K562 (cell line): ENCODE measurements at regions not wholly inside any gene's neighbourhood (a gene's known extent, or its start where the extent isn't known, plus 50 kb on each side); places are given as distances from the start of the nearest gene placed in this dataset.
A peak's percentile ranks its signal among the peaks of the same experiment; 100 is the strongest.

Experiments
- ATAC-seq: fragments of 200-7000 bp; cut with Tn5 transposase; 3 replicates; pipeline ENCODE4 v1.9.1; 2020; ENCODE audit warnings: moderate library complexity
- BruUV-seq: library from RNA; stranded (reverse); fragments of 400-500 nt; replicated peaks from 2 replicates; lab custom pipeline; 2021; lab: Mats Ljungman, UMichigan
- CTCF ChIA-PET: fragments of 300-600 bp; formaldehyde crosslinking; extraction: SDS; loops from one replicate; lab custom pipeline; 2021; ENCODE audit warnings: low intra/inter-chr PET ratio; lab: Yijun Ruan, JAX
- POLR2A ChIA-PET: fragments of 300-600, 350-650 bp; sonication (Branson Sonifier 250); formaldehyde crosslinking; extraction: SDS; loops from one replicate; lab custom pipeline; 2021; ENCODE audit warnings: antibody characterized with exemption, inconsistent platforms; lab: Yijun Ruan, JAX
- DNase-seq, 4 experiments: peaks; one replicate each; pipeline versions ENCODE4 v3.0.0 to v3.0.0-alpha.2; 2011 to 2018; ENCODE audit warnings: low spot score in 3 of 4, mixed read lengths in 3 of 4; ENCODE audit errors: extremely low read depth in 1 of 4
- FAIRE-seq: peaks from 2 replicates; lab custom pipeline; 2011; peaks lifted over from hg19 to GRCh38; lab: Jason Lieb, UNC
- H2AFZ ChIP-seq: 2 replicates; pipeline ENCODE4 v1.6.0; 2011; ENCODE audit warnings: low read depth, low read length, control low read depth, inconsistent platforms
- H3K27ac ChIP-seq: fragments of 200-600 bp; 3 replicates; pipeline ENCODE4 v1.8.0; 2011; ENCODE audit warnings: low read depth, mild to moderate bottlenecking, control low read depth, inconsistent platforms, low read length, moderate library complexity, mixed read lengths; ENCODE audit errors: extremely low read depth
- H3K27me3 ChIP-seq, 2 experiments: fragments of 300-600 bp in 1 of 2; 2 replicates in 1 of 2; 3 replicates in 1 of 2; pipeline versions ENCODE4 v1.6.0 to v1.8.0; 2011; ENCODE audit warnings: inconsistent platforms in 2 of 2, low read length in 2 of 2, mild to moderate bottlenecking in 1 of 2, mixed read lengths in 1 of 2, moderate library complexity in 1 of 2; ENCODE audit not compliant: control insufficient read depth in 2 of 2, insufficient read depth in 2 of 2
- H3K36me3 ChIP-seq: fragments of 300-600 bp; 3 replicates; pipeline ENCODE4 v1.8.0; 2011; ENCODE audit warnings: mild to moderate bottlenecking, low read length, inconsistent platforms; ENCODE audit not compliant: control insufficient read depth, insufficient read depth
- H3K4me1 ChIP-seq, 2 experiments: fragments of 200-600 bp in 1 of 2; replicated peaks in 1 of 2; 2 replicates in 1 of 2; 3 replicates in 1 of 2; pipeline versions ENCODE4 v1.5.1 to v1.8.0; 2011; ENCODE audit warnings: inconsistent platforms in 2 of 2, low read length in 2 of 2, mild to moderate bottlenecking in 1 of 2, mixed read lengths in 1 of 2, moderate library complexity in 1 of 2; ENCODE audit not compliant: control insufficient read depth in 2 of 2, insufficient read depth in 2 of 2
- H3K4me2 ChIP-seq: 2 replicates; pipeline ENCODE4 v1.6.1; 2011; ENCODE audit warnings: low read length, control low read depth, inconsistent platforms, mixed read lengths; ENCODE audit not compliant: insufficient read depth
- H3K4me3 ChIP-seq: fragments of 200-600 bp; sonication (generic), shearing (Covaris generic); 2 replicates; pipeline ENCODE4 v1.5.1; 2016; ENCODE audit warnings: control low read depth, inconsistent platforms
- H3K79me2 ChIP-seq: fragments of 200-600 bp; 3 replicates; pipeline ENCODE4 v1.8.0; 2011; ENCODE audit warnings: low read length, inconsistent platforms; ENCODE audit not compliant: control insufficient read depth, insufficient read depth
- H3K9ac ChIP-seq, 2 experiments: 2 replicates each; pipeline versions ENCODE4 v1.6.0 to v1.6.1; 2011; ENCODE audit warnings: low read depth in 2 of 2, low read length in 2 of 2, control low read depth in 1 of 2, inconsistent platforms in 1 of 2, mild to moderate bottlenecking in 1 of 2, mixed read lengths in 1 of 2; ENCODE audit not compliant: insufficient read depth in 1 of 2
- H3K9me1 ChIP-seq: one replicate; pipeline ENCODE4 v1.6.0; 2011; ENCODE audit warnings: inconsistent platforms, mild to moderate bottlenecking, low read length, moderate library complexity; ENCODE audit not compliant: control insufficient read depth, insufficient read depth
- H3K9me3 ChIP-seq: replicated peaks from 2 replicates; pipeline ENCODE4 v1.5.1; 2011; ENCODE audit warnings: low read depth, low read length, inconsistent platforms; ENCODE audit not compliant: control insufficient read depth, insufficient read depth
- H4K20me1 ChIP-seq: replicated peaks from 2 replicates; pipeline ENCODE4 v1.6.1; 2011; ENCODE audit warnings: low read length, inconsistent platforms, mixed read lengths; ENCODE audit not compliant: control insufficient read depth, insufficient read depth
- DPF2 ChIP-seq: fragments of 450-650 bp; IDR thresholded peaks from 2 replicates; pipeline ENCODE4 v1.6.1; 2016
- KDM1A ChIP-seq, 2 experiments: fragments of 450-650 bp; IDR thresholded peaks; 2 replicates each; pipeline ENCODE4 v1.6.1; 2016; ENCODE audit warnings: mild to moderate bottlenecking in 2 of 2
- KLF16 ChIP-seq: IDR thresholded peaks from 2 replicates; pipeline ENCODE4 v1.6.1; 2016; ENCODE audit warnings: antibody characterized with exemption
- NFIC ChIP-seq: fragments of 450-650 bp; IDR thresholded peaks from 2 replicates; pipeline ENCODE4 v1.6.1; 2017; ENCODE audit warnings: mild to moderate bottlenecking, inconsistent platforms
- PCBP1 ChIP-seq: fragments of 200-400 bp; formaldehyde crosslinking; IDR thresholded peaks from 2 replicates; pipeline ENCODE4 v1.6.1; 2018; ENCODE audit warnings: mild to moderate bottlenecking, low read depth, low read length; ENCODE audit not compliant: poor library complexity, severe bottlenecking
- PHF20 ChIP-seq: fragments of 450-650 bp; IDR thresholded peaks from 2 replicates; pipeline ENCODE4 v1.6.1; 2018; ENCODE audit not compliant: partially characterized antibody
- ZZZ3 ChIP-seq: fragments of 450-650 bp; IDR thresholded peaks from 2 replicates; pipeline ENCODE4 v1.6.1; 2016; ENCODE audit warnings: antibody characterized with exemption, mild to moderate bottlenecking, moderate library complexity
- WGBS: fragments of 100-300 bp; shearing (Covaris generic); methylation state at CpG from one replicate; pipeline ENCODE4 v1.1.6; 2016; ENCODE audit warnings: low coverage, mixed read lengths; ENCODE audit not compliant: insufficient coverage; ENCODE audit errors: missing lambda C conversion rate; 5-methylcytosine and 5-hydroxymethylcytosine counted together
- in situ Hi-C: fragments of 300-500 bp; cut with MboI; formaldehyde crosslinking; loops from 4 replicates; pipeline ENCODE4 v1.15.0; 2018; ENCODE audit warnings: inconsistent platforms, mixed read lengths
- intact Hi-C: fragments of 100-400 bp; cut with micrococcal nuclease; formaldehyde crosslinking; loops from 2 replicates; pipeline ENCODE4 v1.14.2; 2022

DNA sequence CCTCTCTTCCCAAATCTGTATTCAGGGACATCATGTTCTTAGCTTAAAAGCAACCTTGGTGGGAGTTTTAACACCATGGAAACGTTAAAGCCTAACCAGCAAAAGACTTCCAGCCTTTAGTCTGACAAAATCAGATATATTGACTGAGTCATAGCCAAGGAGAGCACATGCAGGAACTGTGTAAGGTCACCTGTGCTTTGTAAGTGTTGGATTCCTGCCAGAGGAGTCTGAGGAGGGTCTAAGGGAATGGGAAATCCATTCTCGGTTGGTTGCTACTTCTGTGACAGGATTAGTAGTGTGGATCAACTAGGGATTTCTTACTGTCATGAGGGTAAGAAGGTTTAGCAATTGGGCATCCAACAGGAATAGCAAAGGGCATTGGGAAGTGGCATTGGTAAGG lies 142.0 kb upstream of the CHD1 start:
- Histone ChIP-seq H2AFZ (no peak overlapping the region), H4K20me1 (no peaks in the 10 kb centered on the region), H3K27ac (no peak overlapping the region), H3K36me3 (no peaks in the 10 kb centered on the region), H3K9ac (no peak overlapping the region), H3K4me3 (no peak overlapping the region), H3K4me1 (peaks cover 0 to 4% of the 10 kb centered on the region in 2 experiments; a peak in 2 of 5 replicates), H3K79me2 (no peaks in the 10 kb centered on the region)
- BruUV-seq, result no TSS peak
- WGBS, result 0% methylated on average over 2 of the region's 2 CpGs
- intact Hi-C loops, result no loop called here
- POLR2A ChIA-PET, result no interaction called here
- in situ Hi-C loops, result no loop called here
- TF ChIP-seq PCBP1, result no peak
- no peak for TF ChIP-seq ZZZ3
- peak; percentile 42; the same call in 1 of the 2 replicates for TF ChIP-seq NFIC
- 0 out of 2 replicates have a peak, but pooled peaks have one; percentile 4 for TF ChIP-seq DPF2
- TF ChIP-seq PHF20, result no peak
- TF ChIP-seq, all 486 proteins: peak for 2
- no peak overlapping the region for H3K4me2 ChIP-seq
- H3K9me1 ChIP-seq, result no peaks in the 10 kb centered on the region
- no peaks in the 10 kb centered on the region for H3K9me3 ChIP-seq
- no peak for ATAC-seq
- CTCF ChIA-PET, result no interaction called here
- H3K27me3 ChIP-seq, result no peaks in the 10 kb centered on the region
- DNase-seq, result no peak
- FAIRE-seq, result no peak

DNA sequence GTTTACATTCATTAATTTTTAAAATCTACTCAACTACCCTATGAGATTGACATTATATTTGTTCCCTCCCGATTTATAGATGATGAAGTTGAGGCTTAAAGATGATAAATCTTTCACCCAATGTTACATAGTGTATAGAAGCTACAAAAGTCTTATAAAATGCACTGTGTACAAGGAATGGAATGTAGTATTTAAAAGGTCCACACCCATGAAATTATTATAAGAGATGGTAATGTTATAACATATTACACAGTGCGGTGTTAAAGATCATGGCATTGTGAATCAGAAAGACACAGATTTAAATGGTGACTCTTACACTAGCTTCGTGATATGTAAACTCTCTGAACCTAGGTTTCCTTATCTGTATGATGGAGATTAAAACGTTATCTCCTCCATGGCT lies 141.6 kb upstream of the CHD1 start:
- Histone ChIP-seq H4K20me1 (no peaks in the 10 kb centered on the region), H3K4me1 (peaks cover 0 to 4% of the 10 kb centered on the region in 2 experiments; a peak in 1 of 5 replicates), H3K9me3 (no peaks in the 10 kb centered on the region), H3K27ac (no peak overlapping the region), H3K4me3 (no peak overlapping the region), H2AFZ (no peak overlapping the region), H3K9me1 (no peaks in the 10 kb centered on the region), H3K27me3 (no peaks in the 10 kb centered on the region), H3K9ac (no peak overlapping the region), H3K36me3 (no peaks in the 10 kb centered on the region), H3K4me2 (no peak overlapping the region), H3K79me2 (no peaks in the 10 kb centered on the region)
- ATAC-seq (no peak), DNase-seq (no peak), FAIRE-seq (no peak)
- ChIA-PET CTCF (no interaction called here), POLR2A (no interaction called here)
- TF ChIP-seq KDM1A (IDR thresholded peaks at IDR 0.05), result peak in 1 of 2 experiments; percentile 42; a peak in 1 of 4 replicates
- no peak for TF ChIP-seq KLF16
- intact Hi-C loops (no loop called here), in situ Hi-C loops (no loop called here)
- BruUV-seq, result no TSS peak
- 15% methylated on average over 4 of the region's 4 CpGs for WGBS
